Effector memory CD4-positive, alpha-beta T cell (primary cell): ENCODE measurements at regions not wholly inside any gene's neighbourhood (a gene's known extent, or its start where the extent isn't known, plus 50 kb on each side); places are given as distances from the start of the nearest gene placed in this dataset.

ENCODE experiments used
- DNase-seq, 3 donors: peaks; one replicate each; pipeline ENCODE4 v3.0.0-alpha.2; 2020
- H3K27ac ChIP-seq: 2 replicates; pipeline ENCODE4 v1.7.0; 2013; ENCODE audit warnings: mild to moderate bottlenecking, low read length, moderate library complexity; ENCODE audit not compliant: insufficient read depth, poor library complexity, severe bottlenecking
- H3K27me3 ChIP-seq: replicated peaks from 2 replicates; pipeline ENCODE4 v1.7.0; 2013; ENCODE audit warnings: mild to moderate bottlenecking, low read length; ENCODE audit not compliant: insufficient read depth, control insufficient read depth, poor library complexity, severe bottlenecking
- H3K36me3 ChIP-seq: 2 replicates; pipeline ENCODE4 v1.7.0; 2013; ENCODE audit warnings: mild to moderate bottlenecking, low read length, moderate library complexity; ENCODE audit not compliant: control insufficient read depth, insufficient read depth
- H3K4me1 ChIP-seq: 2 replicates; pipeline ENCODE4 v1.7.0; 2013; ENCODE audit warnings: low read length, mild to moderate bottlenecking; ENCODE audit not compliant: control insufficient read depth, insufficient read depth, poor library complexity, severe bottlenecking
- H3K4me3 ChIP-seq: 2 replicates; pipeline ENCODE4 v1.7.0; 2013; ENCODE audit warnings: low read length, low read depth, mild to moderate bottlenecking; ENCODE audit not compliant: insufficient read depth, poor library complexity, severe bottlenecking
- H3K9me3 ChIP-seq: 2 replicates; pipeline ENCODE4 v1.7.0; 2013; ENCODE audit warnings: mild to moderate bottlenecking, low read length, moderate library complexity; ENCODE audit not compliant: control insufficient read depth

- no peak for DNase-seq
- Histone ChIP-seq H3K27ac (no peak overlapping the region), H3K4me3 (no peak overlapping the region), H3K4me1 (no peaks in the 10 kb centered on the region), H3K27me3 (no peaks in the 10 kb centered on the region), H3K36me3 (no peaks in the 10 kb centered on the region), H3K9me3 (no peaks in the 10 kb centered on the region)
Measured at GRCh38 chr7:121810831-121811672, 61.9 kb upstream of the PTPRZ1 start.

DNA sequence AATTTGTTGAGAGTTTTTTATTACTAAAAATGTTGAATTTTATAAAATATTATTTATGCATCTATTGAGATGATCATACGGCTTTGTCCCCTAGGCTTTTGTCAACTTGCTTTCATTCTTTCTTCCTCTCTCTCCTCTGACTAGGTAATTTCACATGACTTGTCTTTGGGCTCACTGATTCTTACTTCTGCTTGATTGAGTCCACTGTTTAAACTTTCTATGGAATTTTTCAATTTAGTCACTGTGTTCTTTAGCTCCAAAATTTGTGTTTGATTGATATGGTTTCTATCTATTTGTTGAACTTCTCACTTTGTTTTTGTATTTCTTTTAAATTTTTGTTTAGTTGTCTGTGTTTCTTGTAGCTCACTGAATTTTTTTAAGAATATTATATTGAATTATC lies 65.9 kb upstream of the PTPRZ1 start:
- DNase-seq: no peak
- no peaks in the 10 kb centered on the region for H3K4me1 ChIP-seq
- no peaks in the 10 kb centered on the region for H3K9me3 ChIP-seq
- no peak overlapping the region for H3K27ac ChIP-seq
- no peaks in the 10 kb centered on the region for H3K36me3 ChIP-seq
- H3K4me3 ChIP-seq: no peak overlapping the region
- H3K27me3 ChIP-seq: no peaks in the 10 kb centered on the region

DNA sequence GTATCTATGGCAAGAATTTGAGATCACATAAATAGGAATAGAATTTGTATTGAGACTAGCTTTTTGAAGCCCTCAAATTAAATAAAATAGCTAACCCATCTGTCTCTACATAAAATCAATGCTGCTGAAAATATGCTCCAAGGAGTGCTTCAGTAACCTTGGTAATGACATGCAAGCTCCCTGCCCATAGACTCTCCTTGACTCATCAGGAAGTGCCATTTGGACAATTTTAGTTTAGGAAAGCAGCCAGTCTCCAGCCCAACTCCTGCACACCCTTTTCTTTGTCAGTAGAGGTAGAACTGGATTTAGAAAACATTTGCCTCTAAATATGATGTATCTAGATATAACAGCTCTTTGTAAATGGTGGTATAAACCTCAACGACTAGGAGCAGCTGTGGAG lies 69.9 kb upstream of the PTPRZ1 start:
- no peak overlapping the region for H3K4me3 ChIP-seq
- H3K9me3 ChIP-seq: no peaks in the 10 kb centered on the region
- no peaks in the 10 kb centered on the region for H3K36me3 ChIP-seq
- no peak overlapping the region for H3K27ac ChIP-seq
- DNase-seq: no peak
- H3K4me1 ChIP-seq: no peaks in the 10 kb centered on the region
- H3K27me3 ChIP-seq: no peaks in the 10 kb centered on the region

GRCh38 chr7:121800916-121801675 lies 71.9 kb upstream of the PTPRZ1 start:
- Histone ChIP-seq H3K4me3 (no peak overlapping the region), H3K27me3 (no peaks in the 10 kb centered on the region), H3K27ac (no peak overlapping the region), H3K4me1 (no peaks in the 10 kb centered on the region), H3K36me3 (no peaks in the 10 kb centered on the region), H3K9me3 (no peaks in the 10 kb centered on the region)
- DNase-seq: no peak

DNA sequence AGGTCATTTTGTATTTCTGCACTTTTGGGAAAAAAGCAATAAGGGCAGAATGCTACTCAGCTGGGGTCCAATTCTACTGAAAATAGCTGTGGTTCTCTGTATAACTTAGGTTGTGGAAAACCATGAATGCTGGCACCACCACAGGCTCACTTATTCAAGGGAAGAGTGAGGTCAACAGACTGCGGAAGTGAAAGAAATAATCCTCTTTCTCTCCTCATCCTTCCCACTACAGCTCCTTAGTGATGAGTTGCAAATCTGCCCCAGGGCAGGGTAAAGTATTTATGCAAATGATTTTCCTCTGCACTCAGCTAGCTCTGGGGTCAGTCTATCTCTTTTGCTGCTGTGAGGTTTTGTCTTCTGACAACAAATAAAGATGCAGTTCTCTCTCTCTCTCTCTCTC lies 74.1 kb upstream of the PTPRZ1 start:
- H3K9me3 ChIP-seq: no peaks in the 10 kb centered on the region
- no peak overlapping the region for H3K27ac ChIP-seq
- no peak for DNase-seq
- no peaks in the 10 kb centered on the region for H3K27me3 ChIP-seq
- no peak overlapping the region for H3K4me3 ChIP-seq
- H3K4me1 ChIP-seq: no peaks in the 10 kb centered on the region
- no peaks in the 10 kb centered on the region for H3K36me3 ChIP-seq

DNA sequence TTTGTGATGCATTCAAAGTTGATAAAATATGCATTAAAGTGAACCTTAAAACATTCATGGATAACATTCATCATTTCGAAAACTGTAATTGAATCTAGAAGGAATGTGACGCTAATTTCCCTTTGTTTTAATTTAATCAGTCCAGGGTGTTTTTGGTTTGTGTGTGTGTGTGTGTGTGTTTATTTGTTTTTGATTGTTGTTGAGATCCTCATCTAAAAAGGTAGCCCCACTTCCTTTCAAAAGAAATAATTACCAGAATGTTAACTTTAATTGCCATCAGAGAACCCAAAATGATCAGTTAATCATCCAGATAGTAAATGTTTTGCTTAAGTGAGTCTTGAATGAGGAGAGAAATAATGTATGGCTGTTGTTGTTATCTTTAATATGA lies 74.5 kb upstream of the PTPRZ1 start:
- no peak for DNase-seq
- Histone ChIP-seq H3K36me3 (no peaks in the 10 kb centered on the region), H3K4me3 (no peak overlapping the region), H3K27me3 (no peaks in the 10 kb centered on the region), H3K4me1 (no peaks in the 10 kb centered on the region), H3K27ac (no peak overlapping the region), H3K9me3 (no peaks in the 10 kb centered on the region)

GRCh38 chr7:121797657-121798452 lies 75.1 kb upstream of the PTPRZ1 start:
- Histone ChIP-seq H3K4me1 (no peaks in the 10 kb centered on the region), H3K36me3 (no peaks in the 10 kb centered on the region), H3K9me3 (no peaks in the 10 kb centered on the region), H3K27me3 (no peaks in the 10 kb centered on the region), H3K4me3 (no peak overlapping the region), H3K27ac (no peak overlapping the region)
- DNase-seq: no peak

DNA sequence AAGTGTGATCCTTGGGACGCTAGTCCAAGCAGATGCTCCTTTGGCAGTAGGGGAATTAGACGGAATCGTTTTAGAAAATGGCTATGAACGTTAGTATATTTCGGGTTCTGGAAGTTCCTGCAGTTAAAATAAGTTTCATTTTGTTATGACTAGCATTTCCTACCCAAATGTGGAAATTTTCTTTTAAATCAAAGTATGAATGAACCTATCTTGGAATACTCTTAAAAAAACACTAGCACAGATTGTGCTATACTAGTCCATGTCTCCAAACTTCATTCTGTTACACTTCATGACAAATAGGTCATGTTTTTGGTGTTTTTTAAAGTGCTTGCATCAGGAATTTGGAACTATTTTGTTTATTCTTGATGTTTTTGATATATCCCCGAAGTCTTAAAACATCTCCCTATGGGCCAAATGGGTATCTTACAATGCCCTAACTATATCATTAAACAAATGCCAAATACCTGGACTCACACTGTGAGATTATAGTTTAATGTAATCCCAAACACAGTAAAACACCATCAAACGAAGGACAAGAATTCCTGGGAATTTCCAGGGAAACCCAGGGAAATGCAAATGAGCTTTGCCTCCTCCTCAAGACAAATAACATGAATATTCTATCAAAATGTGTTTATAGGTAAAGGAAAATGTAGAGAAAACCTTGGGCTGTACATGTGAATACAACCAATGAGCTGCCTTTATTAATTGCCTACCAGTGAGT lies 75.9 kb upstream of the PTPRZ1 start:
- H3K27ac ChIP-seq: no peak overlapping the region
- no peak overlapping the region for H3K4me3 ChIP-seq
- no peaks in the 10 kb centered on the region for H3K9me3 ChIP-seq
- no peaks in the 10 kb centered on the region for H3K4me1 ChIP-seq
- H3K27me3 ChIP-seq: no peaks in the 10 kb centered on the region
- no peaks in the 10 kb centered on the region for H3K36me3 ChIP-seq
- DNase-seq: no peak

DNA sequence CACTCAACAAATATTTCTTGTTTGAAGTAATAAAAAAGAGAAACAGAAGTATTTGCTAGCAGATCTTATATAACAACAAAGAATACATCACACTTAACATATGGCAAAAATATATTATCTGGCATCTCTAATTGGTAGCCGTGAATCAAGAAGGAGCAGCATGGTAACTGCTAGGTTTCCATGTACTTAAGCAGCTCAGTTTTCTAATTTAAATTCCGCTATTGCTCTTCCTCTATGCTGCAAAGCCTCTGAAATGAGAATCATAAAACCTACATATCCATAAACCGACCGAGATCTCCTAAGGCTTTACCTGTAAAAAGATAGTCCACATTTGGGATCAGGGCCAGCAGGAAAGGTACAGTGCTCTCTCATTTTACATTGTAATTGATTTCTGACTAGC lies 76.6 kb upstream of the PTPRZ1 start:
- Histone ChIP-seq H3K4me1 (no peaks in the 10 kb centered on the region), H3K27ac (no peak overlapping the region), H3K27me3 (no peaks in the 10 kb centered on the region), H3K4me3 (no peak overlapping the region), H3K36me3 (no peaks in the 10 kb centered on the region), H3K9me3 (no peaks in the 10 kb centered on the region)
- no peak for DNase-seq
